ENCODE measurements at regions not wholly inside any gene's neighbourhood (a gene's known extent, or its start where the extent isn't known, plus 50 kb on each side); places are given as distances from the start of the nearest gene placed in this dataset.
A peak's percentile ranks its signal among the peaks of the same experiment; 100 is the strongest.

GRCh38 chr6:120262354-120262753 is 912.8 kb upstream of the MAN1A1 start:
- DNase-seq (ENCODE audit: low spot score), result no peak

GRCh38 chr6:120260636-120261035 is 911.1 kb upstream of the MAN1A1 start:
- no peak for DNase-seq (ENCODE audit: low spot score)

GRCh38 chr6:120254651-120255050 is 905.1 kb upstream of the MAN1A1 start:
- no peak for DNase-seq (ENCODE audit: low spot score)

- no peak for DNase-seq (ENCODE audit: low spot score)
Measured at GRCh38 chr6:120248451-120248850, 898.9 kb upstream of the MAN1A1 start.

- DNase-seq (ENCODE audit: low spot score), result no peak
Measured at GRCh38 chr6:120237221-120237620, 887.7 kb upstream of the MAN1A1 start.

GRCh38 chr6:120230008-120230407 is 880.4 kb upstream of the MAN1A1 start:
- no peak for DNase-seq (ENCODE audit: low spot score)

GRCh38 chr6:120228297-120228696 is 878.7 kb upstream of the MAN1A1 start:
- DNase-seq (ENCODE audit: low spot score), result no peak

- DNase-seq (ENCODE audit: low spot score), result no peak
Measured at GRCh38 chr6:120219339-120219738, 869.8 kb upstream of the MAN1A1 start.

- DNase-seq (ENCODE audit: low spot score), result no peak
Measured at GRCh38 chr6:120214088-120214499, 864.5 kb upstream of the MAN1A1 start.

GRCh38 chr6:120211955-120212792 is 862.6 kb upstream of the MAN1A1 start:
- no peak for DNase-seq (ENCODE audit: low spot score)

- no peak for DNase-seq (ENCODE audit: low spot score)
Measured at GRCh38 chr6:120202878-120203277, 853.3 kb upstream of the MAN1A1 start.

- DNase-seq (ENCODE audit: low spot score), result no peak
Measured at GRCh38 chr6:120200853-120201252, 851.3 kb upstream of the MAN1A1 start.

- DNase-seq (ENCODE audit: low spot score), result no peak
Measured at GRCh38 chr6:120198033-120198432, 848.5 kb upstream of the MAN1A1 start.

- DNase-seq (ENCODE audit: low spot score), result no peak
Measured at GRCh38 chr6:120186080-120186479, 836.5 kb upstream of the MAN1A1 start.

- peak; percentile 55 for DNase-seq (ENCODE audit: low spot score)
Measured at GRCh38 chr6:120173250-120173649, 823.7 kb upstream of the MAN1A1 start.

GRCh38 chr6:120164531-120164930 is 815.0 kb upstream of the MAN1A1 start:
- no peak for DNase-seq (ENCODE audit: low spot score)

GRCh38 chr6:120157873-120158272 is 808.3 kb upstream of the MAN1A1 start:
- DNase-seq (ENCODE audit: low spot score), result no peak

GRCh38 chr6:120147071-120147871 is 797.7 kb upstream of the MAN1A1 start:
- peak; percentile 75 for DNase-seq (ENCODE audit: low spot score)

GRCh38 chr6:120141601-120142000 is 792.0 kb upstream of the MAN1A1 start:
- no peak for DNase-seq (ENCODE audit: low spot score)

- DNase-seq (ENCODE audit: low spot score), result no peak
Measured at GRCh38 chr6:120137492-120137891, 787.9 kb upstream of the MAN1A1 start.

- no peak for DNase-seq (ENCODE audit: low spot score)
Measured at GRCh38 chr6:120129228-120129627, 779.7 kb upstream of the MAN1A1 start.

GRCh38 chr6:120122401-120122800 is 772.8 kb upstream of the MAN1A1 start:
- no peak for DNase-seq (ENCODE audit: low spot score)
